GM12878 (cell line): ENCODE measurements at regions not wholly inside any gene's neighbourhood (a gene's known extent, or its start where the extent isn't known, plus 50 kb on each side); places are given as distances from the start of the nearest gene placed in this dataset.

Experiments
- POLR2AphosphoS5 ChIP-seq: IDR thresholded peaks from 2 replicates; pipeline ENCODE4 v1.6.1; 2011; ENCODE audit warnings: mild to moderate bottlenecking, low read length, inconsistent platforms
- TCF12 ChIP-seq: IDR thresholded peaks from 2 replicates; pipeline ENCODE4 v1.6.1; 2011; ENCODE audit warnings: low read depth, mild to moderate bottlenecking, low read length
- YBX1 ChIP-seq: fragments of 450-650 bp; IDR thresholded peaks from 2 replicates; pipeline ENCODE4 v1.6.1; 2016; ENCODE audit warnings: antibody characterized with exemption

DNA sequence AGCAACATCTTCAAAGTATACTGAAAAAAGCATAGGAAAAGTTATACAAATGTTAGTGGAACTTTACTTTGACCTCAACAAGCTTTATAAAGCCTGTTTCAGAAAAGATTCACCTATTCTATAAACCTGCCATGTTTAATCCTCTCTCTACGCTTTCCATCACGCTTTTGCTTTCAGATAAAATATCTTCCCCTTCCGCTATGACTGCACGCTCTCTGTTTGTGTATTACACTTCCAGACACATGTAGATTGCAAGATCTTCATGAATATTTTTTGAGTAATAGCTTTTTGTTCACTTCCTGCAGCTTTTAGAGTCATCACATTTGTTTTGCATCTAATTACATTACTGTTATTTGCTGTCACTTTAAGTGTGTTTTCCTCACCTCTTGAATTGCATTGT is 271.4 kb downstream of the RASSF9 start:
- TF ChIP-seq YBX1, result no peak
- TF ChIP-seq POLR2AphosphoS5, result no peak
- TF ChIP-seq TCF12, result no peak
